ENCODE measurements at regions not wholly inside any gene's neighbourhood (a gene's known extent, or its start where the extent isn't known, plus 50 kb on each side); places are given as distances from the start of the nearest gene placed in this dataset.

GRCh38 chr1:194355488-194356106, 1169.2 kb upstream of the B3GALT2 start:
- Histone ChIP-seq H4K20me1 (ENCODE audit: insufficient read depth, low read length) (no peaks in the 10 kb centered on the region), H3K27ac (ENCODE audit: low read depth, low read length) (no peak overlapping the region), H3K4me2 (ENCODE audit: insufficient read depth, low read length) (no peak overlapping the region), H3K36me3 (ENCODE audit: insufficient read depth, low read length) (no peaks in the 10 kb centered on the region), H2AFZ (ENCODE audit: low read length) (no peak overlapping the region), H3K27me3 (ENCODE audit: insufficient read depth, low read length) (no peaks in the 10 kb centered on the region), H3K9me3 (ENCODE audit: low read depth, low read length) (peaks cover 4% of the 10 kb centered on the region), H3K4me3 (ENCODE audit: insufficient read depth, low read length) (no peak overlapping the region), H3K79me2 (ENCODE audit: insufficient read depth, low read length) (no peaks in the 10 kb centered on the region), H3K4me1 (ENCODE audit: insufficient read depth, low read length) (no peaks in the 10 kb centered on the region)
- no peak for TF ChIP-seq CTCF (IDR thresholded peaks at IDR 0.05; ENCODE audit: extremely low read depth, low read depth, low read length)
- DNase-seq (ENCODE audit: insufficient read length, low spot score, missing footprints) = no peak

GRCh38 chr1:194353121-194353520, 1166.7 kb upstream of the B3GALT2 start:
- no peak overlapping the region for H3K4me3 ChIP-seq (ENCODE audit: insufficient read depth, low read length)
- no peak for TF ChIP-seq CTCF (IDR thresholded peaks at IDR 0.05; ENCODE audit: extremely low read depth, low read depth, low read length)
- no peak overlapping the region for H2AFZ ChIP-seq (ENCODE audit: low read length)
- H3K79me2 ChIP-seq (ENCODE audit: insufficient read depth, low read length) = no peaks in the 10 kb centered on the region
- no peak overlapping the region for H3K27ac ChIP-seq (ENCODE audit: low read depth, low read length)
- no peaks in the 10 kb centered on the region for H4K20me1 ChIP-seq (ENCODE audit: insufficient read depth, low read length)
- no peak overlapping the region for H3K4me2 ChIP-seq (ENCODE audit: insufficient read depth, low read length)
- H3K36me3 ChIP-seq (ENCODE audit: insufficient read depth, low read length) = no peaks in the 10 kb centered on the region
- no peak for DNase-seq (ENCODE audit: insufficient read length, low spot score, missing footprints)
- H3K4me1 ChIP-seq (ENCODE audit: insufficient read depth, low read length) = no peaks in the 10 kb centered on the region
- H3K27me3 ChIP-seq (ENCODE audit: insufficient read depth, low read length) = no peaks in the 10 kb centered on the region
- peaks cover 4% of the 10 kb centered on the region for H3K9me3 ChIP-seq (ENCODE audit: low read depth, low read length)

- no peaks in the 10 kb centered on the region for H3K36me3 ChIP-seq (ENCODE audit: insufficient read depth, low read length)
- DNase-seq (ENCODE audit: insufficient read length, low spot score, missing footprints) = no peak
- H3K9me3 ChIP-seq (ENCODE audit: low read depth, low read length) = no peaks in the 10 kb centered on the region
- H3K4me2 ChIP-seq (ENCODE audit: insufficient read depth, low read length) = no peak overlapping the region
- H3K4me1 ChIP-seq (ENCODE audit: insufficient read depth, low read length) = no peaks in the 10 kb centered on the region
- no peak overlapping the region for H3K27ac ChIP-seq (ENCODE audit: low read depth, low read length)
- H2AFZ ChIP-seq (ENCODE audit: low read length) = no peak overlapping the region
- H4K20me1 ChIP-seq (ENCODE audit: insufficient read depth, low read length) = no peaks in the 10 kb centered on the region
- H3K4me3 ChIP-seq (ENCODE audit: insufficient read depth, low read length) = no peak overlapping the region
- no peaks in the 10 kb centered on the region for H3K79me2 ChIP-seq (ENCODE audit: insufficient read depth, low read length)
- TF ChIP-seq CTCF (IDR thresholded peaks at IDR 0.05; ENCODE audit: extremely low read depth, low read depth, low read length) = no peak
- H3K27me3 ChIP-seq (ENCODE audit: insufficient read depth, low read length) = no peaks in the 10 kb centered on the region
Observed at GRCh38 chr1:194347200-194347599, 1160.8 kb upstream of the B3GALT2 start.

GRCh38 chr1:194342484-194343262, 1156.3 kb upstream of the B3GALT2 start:
- no peak for TF ChIP-seq CTCF (IDR thresholded peaks at IDR 0.05; ENCODE audit: extremely low read depth, low read depth, low read length)
- Histone ChIP-seq H3K4me2 (ENCODE audit: insufficient read depth, low read length) (no peak overlapping the region), H3K9me3 (ENCODE audit: low read depth, low read length) (no peaks in the 10 kb centered on the region), H3K4me1 (ENCODE audit: insufficient read depth, low read length) (no peaks in the 10 kb centered on the region), H2AFZ (ENCODE audit: low read length) (no peak overlapping the region), H3K79me2 (ENCODE audit: insufficient read depth, low read length) (no peaks in the 10 kb centered on the region), H3K27ac (ENCODE audit: low read depth, low read length) (no peak overlapping the region), H3K27me3 (ENCODE audit: insufficient read depth, low read length) (no peaks in the 10 kb centered on the region), H3K36me3 (ENCODE audit: insufficient read depth, low read length) (no peaks in the 10 kb centered on the region), H3K4me3 (ENCODE audit: insufficient read depth, low read length) (no peak overlapping the region), H4K20me1 (ENCODE audit: insufficient read depth, low read length) (no peaks in the 10 kb centered on the region)
- no peak for DNase-seq (ENCODE audit: insufficient read length, low spot score, missing footprints)

All from osteoblast (primary cell).